Fibroblast of pulmonary artery (primary cell): ENCODE measurements at regions not wholly inside any gene's neighbourhood (a gene's known extent, or its start where the extent isn't known, plus 50 kb on each side); places are given as distances from the start of the nearest gene placed in this dataset.
"Not testable (repeated sequence)": the region's sequence is repeated elsewhere in the genome, so short reads cannot be mapped to it uniquely, and the experiment has no call there.

Source experiments
- DNase-seq: peaks from one replicate; pipeline ENCODE4 v3.0.0-alpha.2; 2010; ENCODE audit warnings: low read depth
- H3K4me3 ChIP-seq: replicated peaks from 2 replicates; pipeline ENCODE4 v1.5.1; 2011; ENCODE audit warnings: low read depth, mild to moderate bottlenecking, control low read depth, low read length, moderate library complexity
- TF ChIP-seq, protein P1 (sequence below): IDR thresholded peaks from 2 replicates; pipeline ENCODE4 v1.5.1; 2011; ENCODE audit warnings: mild to moderate bottlenecking, control low read depth, low read length, inconsistent platforms; ENCODE audit errors: missing control alignments

- no peak overlapping the region for H3K4me3 ChIP-seq
- TF ChIP-seq, protein P1, sequence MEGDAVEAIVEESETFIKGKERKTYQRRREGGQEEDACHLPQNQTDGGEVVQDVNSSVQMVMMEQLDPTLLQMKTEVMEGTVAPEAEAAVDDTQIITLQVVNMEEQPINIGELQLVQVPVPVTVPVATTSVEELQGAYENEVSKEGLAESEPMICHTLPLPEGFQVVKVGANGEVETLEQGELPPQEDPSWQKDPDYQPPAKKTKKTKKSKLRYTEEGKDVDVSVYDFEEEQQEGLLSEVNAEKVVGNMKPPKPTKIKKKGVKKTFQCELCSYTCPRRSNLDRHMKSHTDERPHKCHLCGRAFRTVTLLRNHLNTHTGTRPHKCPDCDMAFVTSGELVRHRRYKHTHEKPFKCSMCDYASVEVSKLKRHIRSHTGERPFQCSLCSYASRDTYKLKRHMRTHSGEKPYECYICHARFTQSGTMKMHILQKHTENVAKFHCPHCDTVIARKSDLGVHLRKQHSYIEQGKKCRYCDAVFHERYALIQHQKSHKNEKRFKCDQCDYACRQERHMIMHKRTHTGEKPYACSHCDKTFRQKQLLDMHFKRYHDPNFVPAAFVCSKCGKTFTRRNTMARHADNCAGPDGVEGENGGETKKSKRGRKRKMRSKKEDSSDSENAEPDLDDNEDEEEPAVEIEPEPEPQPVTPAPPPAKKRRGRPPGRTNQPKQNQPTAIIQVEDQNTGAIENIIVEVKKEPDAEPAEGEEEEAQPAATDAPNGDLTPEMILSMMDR, result no peak
- no peak for DNase-seq
These were observed 303.4 kb downstream of the ISL1 start for GRCh38 chr5:51686622-51687021.

DNA sequence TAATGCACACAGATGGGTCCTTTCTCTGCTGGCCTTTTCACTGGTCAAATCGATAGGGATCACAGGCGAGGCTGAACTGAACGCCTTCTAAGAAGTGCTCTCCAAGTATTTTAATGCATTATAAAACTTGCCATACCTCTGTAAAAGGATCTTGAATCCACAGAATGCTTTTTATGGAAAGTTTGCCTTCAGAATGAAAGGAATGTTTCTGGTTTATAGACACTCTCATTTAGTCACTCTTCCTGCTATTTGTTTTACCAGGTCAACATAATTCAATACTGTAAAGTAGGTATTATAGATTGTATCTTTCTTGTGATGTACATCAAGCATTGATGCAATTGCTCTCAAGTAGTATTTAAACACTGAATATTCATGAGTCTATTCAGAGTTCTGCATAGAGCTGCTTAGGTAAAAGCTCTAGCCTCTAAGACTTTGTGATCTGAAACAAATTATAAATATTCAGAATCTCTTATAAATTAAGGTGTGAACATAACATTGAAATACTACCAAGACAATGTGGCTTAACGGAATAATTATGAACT is 308.4 kb downstream of the ISL1 start:
- DNase-seq, result no peak
- H3K4me3 ChIP-seq, result no peak overlapping the region
- TF ChIP-seq, protein P1, result no peak

- TF ChIP-seq, protein P1, result no peak
- no peak for DNase-seq
- no peak overlapping the region for H3K4me3 ChIP-seq
These were observed 311.6 kb downstream of the ISL1 start for GRCh38 chr5:51694826-51695225.

GRCh38 chr5:51696122-51696521 is 312.9 kb downstream of the ISL1 start:
- TF ChIP-seq, protein P1, result no peak
- DNase-seq, result no peak
- H3K4me3 ChIP-seq, result no peak overlapping the region

GRCh38 chr5:51702046-51702445 is 318.8 kb downstream of the ISL1 start:
- H3K4me3 ChIP-seq, DNase-seq: not testable (repeated sequence)

GRCh38 chr5:51712201-51712600 is 329.0 kb downstream of the ISL1 start:
- no peak for DNase-seq
- TF ChIP-seq, protein P1, result no peak
- no peak overlapping the region for H3K4me3 ChIP-seq

DNA sequence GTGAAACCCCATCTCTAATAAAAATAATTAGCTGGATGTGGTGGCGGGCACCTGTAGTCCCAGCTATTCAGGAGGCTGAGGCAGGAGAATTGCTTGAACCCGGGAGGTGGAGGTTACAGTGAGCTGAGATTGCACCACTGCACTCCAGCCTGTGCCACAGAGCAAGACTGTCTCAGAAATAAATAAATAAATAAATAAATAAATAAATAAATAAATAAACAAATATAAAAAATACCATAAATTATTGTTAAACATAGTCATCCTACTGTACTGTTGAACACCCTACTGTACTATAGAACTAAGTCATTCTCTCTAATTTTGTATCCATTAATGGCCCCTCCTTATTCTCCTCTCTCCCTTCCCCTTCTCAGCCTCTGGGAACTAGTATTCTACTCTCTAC is 332.2 kb downstream of the ISL1 start:
- H3K4me3 ChIP-seq, DNase-seq: not testable (repeated sequence)

GRCh38 chr5:51731421-51732029 is 348.3 kb downstream of the ISL1 start:
- peak; percentile 1 for DNase-seq
- TF ChIP-seq, protein P1, result no peak
- no peak overlapping the region for H3K4me3 ChIP-seq
